ENCODE measurements at regions not wholly inside any gene's neighbourhood (a gene's known extent, or its start where the extent isn't known, plus 50 kb on each side); places are given as distances from the start of the nearest gene placed in this dataset.

DNA sequence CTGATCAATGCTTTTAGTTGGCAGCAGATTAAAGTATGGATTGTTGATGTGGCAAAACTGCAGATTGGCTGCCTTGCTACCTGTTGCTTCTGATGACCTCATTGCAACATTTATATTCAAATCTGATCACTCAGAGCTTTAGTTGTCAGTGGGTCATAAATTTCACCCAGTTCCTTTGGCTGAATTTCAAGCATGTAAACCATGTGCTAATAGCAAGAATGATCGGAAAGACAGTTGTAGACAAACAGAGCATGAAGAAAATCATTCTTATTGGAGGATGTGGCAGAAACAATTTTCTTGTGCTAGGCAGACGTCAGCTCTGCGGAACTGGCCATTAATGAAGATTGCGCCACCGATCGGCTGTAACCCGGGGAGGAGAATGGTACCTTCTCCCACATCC is 346.6 kb upstream of the EEF2KMT start:
- DNase-seq = no peak

GRCh38 chr16:5442986-5443385 is 345.4 kb upstream of the EEF2KMT start:
- no peak for DNase-seq

DNA sequence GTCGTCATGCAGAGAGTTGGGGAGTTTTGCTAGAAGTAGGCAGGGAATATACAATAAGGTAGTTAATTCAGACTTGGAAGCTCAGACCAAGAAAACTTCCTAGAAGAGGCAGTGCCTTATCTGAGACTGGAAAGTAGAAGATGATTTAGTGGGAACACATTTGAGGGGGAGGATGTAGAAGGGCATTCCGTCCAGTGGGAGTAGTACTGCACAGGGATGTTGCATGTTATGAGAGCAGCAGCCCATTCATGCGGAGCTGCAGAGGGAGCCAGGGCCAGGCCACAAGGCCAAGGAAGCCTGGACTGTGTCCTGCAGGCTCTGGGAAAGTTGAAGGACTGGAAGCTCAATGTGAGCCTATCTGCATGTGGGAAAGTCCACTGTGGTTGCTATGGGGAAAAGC is 344.5 kb upstream of the EEF2KMT start:
- DNase-seq = no peak

GRCh38 chr16:5438591-5438990 is 341.0 kb upstream of the EEF2KMT start:
- no peak for DNase-seq

DNA sequence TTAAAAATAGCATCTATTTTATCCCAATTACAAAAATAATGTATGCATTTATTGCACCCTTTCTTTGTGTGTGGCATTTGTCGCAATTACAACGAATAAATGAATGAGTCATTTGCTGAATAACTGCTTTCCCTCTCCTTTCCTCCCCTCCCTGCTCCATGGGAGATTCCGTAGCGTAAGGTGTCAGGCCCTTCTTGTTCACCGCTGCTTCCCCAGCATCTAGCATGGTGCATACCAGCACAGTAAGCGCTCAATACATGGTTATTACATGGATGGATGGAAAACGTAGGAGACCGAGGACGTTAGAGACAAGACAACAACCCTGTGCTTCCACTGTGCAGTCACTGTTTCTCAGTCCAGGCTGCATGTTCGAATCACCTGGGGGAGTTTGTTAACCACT is 336.0 kb upstream of the EEF2KMT start:
- no peak for DNase-seq

GRCh38 chr16:5432166-5432565 is 334.6 kb upstream of the EEF2KMT start:
- DNase-seq = no peak

DNA sequence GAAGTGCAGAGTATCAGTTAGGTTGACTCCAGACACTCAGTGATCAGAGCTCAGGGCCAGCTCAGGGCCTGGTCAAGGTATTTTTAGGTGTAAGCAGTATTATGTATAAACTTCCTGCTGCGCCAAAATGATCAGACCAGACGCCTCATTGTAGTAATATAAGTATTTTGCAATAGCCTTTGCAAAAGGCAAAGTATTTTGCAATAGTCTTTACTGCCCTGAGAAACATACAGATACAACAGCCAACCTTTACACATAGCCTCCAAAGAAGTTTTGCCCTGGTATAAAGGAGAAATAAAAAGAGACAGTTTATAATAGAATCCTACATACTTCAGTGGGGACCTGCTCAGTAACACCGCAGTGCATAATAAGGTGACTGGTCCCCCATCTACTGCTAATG is 333.0 kb upstream of the EEF2KMT start:
- no peak for DNase-seq

DNA sequence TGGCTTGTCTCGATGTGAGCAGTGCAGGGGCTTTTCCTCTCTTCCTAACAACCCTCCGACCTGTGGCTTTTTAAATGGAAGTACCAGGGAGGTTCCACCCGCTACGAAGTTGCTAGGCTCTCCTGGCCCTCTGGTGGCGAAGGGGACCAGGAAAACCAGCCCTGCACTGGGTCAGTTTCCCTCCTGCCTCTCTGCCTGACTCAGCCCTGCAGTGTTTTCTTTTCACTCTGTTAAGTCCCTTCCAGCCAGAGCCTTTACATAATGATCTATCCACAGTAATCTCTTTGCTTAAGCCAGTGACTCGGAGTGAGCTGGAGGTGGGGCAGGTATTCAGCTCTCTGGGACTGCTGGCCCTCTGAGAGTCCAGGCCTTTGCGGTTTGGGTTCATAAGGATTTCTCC is 331.3 kb upstream of the EEF2KMT start:
- DNase-seq = no peak

DNA sequence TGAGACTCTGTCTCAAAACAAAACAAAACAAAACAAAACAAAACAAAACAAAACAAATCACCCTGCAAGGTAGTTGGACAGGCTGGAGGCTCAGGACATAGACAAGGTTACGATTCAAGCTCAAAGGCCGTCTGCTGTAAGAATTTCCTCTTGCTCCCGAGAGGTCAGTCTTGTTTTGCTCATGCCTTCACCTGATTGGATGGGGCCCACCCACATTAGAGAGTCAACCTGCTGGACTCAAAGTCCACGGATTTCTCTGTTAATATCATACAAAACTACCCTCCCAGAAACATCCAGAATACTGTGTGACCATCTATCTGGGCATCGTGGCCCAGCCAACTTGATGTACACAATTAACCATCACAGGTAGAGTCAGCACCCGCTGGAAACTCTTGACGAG is 330.0 kb upstream of the EEF2KMT start:
- DNase-seq = no peak

GRCh38 chr16:5422643-5423496 is 325.3 kb upstream of the EEF2KMT start:
- DNase-seq = no peak

DNA sequence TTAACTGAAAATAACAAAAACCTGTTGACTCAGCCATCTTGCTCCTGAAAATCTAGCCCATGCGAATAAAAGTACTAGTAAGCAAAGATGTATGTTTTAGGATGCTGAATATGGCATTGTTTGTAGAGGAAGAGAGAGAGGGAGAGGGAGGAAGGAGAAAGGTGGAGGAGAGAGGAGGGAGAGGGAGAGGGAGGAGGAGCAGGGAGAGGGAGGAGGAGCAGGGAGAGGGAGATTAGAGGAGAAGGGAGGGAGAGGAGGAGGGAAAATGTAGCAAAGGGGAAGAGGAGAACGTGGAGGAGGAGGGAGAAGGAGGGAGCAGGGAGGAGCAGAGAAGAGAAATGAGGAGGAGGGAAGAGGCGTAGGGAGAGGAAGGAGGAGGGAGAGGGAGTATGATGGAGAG is 324.5 kb upstream of the EEF2KMT start:
- DNase-seq = no peak

DNA sequence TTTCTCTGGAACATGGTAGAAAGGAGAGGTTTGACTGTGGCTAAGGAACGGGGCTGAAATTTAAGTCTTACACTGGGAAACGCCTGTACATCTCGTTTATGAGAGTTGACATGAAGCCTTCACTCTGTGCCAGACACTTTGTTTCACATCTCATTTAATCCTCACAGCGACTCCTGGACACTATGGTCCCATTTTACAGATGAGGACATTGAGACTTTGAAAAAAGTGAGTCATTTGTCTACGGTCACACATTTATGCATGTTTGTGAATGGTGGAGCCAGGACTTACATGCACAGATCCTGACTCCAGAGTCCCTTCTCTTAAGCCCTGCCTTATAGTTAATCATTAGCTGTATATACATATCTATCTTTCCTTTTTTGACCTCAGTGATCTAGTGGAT is 318.4 kb upstream of the EEF2KMT start:
- DNase-seq = no peak

GRCh38 chr16:5415123-5415522 is 317.5 kb upstream of the EEF2KMT start:
- DNase-seq = no peak

- DNase-seq = no peak
These were observed 315.1 kb upstream of the EEF2KMT start for GRCh38 chr16:5412731-5413130.

GRCh38 chr16:5398203-5398602 is 300.6 kb upstream of the EEF2KMT start:
- DNase-seq = no peak

DNA sequence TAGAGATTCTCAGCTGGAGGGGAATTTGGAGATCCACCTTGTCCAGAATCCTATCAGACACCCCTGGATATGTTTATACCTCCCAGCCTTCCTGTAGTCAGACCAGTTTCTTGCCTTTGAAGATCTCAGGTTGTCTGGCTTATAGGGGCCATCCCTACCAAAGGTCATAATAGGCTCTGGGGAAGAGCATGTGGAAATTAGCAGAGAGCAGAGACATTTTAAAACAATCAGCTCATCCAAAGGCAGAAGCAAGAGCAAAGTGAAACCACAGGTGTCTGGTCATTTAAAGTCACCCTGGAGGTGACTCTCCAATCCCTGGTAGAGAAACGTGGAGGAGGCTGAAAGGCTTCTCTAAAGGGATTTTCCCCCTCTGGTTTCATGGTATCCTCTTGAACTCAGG is 299.3 kb upstream of the EEF2KMT start:
- DNase-seq = no peak

DNA sequence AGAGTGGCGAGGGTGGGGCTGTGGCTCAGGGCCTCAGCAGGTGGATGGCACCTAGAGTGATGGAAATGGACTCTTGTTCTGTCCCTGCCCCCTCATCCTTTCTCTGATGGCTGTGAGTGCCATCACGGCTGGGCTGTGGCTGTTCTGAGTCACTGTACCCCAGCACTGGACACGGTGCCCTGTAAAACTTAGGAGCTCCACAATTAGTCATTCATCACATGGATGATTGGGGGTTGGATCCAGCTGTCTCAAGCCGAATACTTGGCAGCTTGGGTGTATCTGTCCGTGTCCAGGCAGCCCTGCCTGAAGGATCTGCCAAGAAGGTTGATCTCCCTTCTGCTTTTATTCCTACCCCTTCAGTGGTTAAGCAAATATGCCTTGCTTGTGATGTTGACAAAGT is 295.5 kb upstream of the EEF2KMT start:
- DNase-seq = no peak

DNA sequence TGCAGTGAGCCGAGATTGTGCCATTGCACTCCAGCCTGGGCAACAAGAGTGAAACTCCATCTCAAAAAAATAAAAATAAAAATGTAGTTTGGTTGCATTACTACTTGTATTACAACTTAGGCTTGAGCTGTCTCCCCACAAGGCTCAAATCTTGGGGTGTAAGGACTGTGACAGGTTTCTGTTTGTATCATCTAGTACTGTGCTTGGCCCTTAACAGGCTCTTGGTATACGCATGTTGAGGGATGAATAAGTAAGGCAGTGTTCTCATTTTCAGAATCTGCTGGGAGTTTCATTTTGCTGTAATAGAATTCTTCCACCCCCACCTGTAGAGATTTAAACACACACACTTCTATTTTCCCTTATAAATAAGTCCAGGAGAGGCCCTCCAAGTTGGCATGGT is 289.4 kb upstream of the EEF2KMT start:
- no peak for DNase-seq

DNA sequence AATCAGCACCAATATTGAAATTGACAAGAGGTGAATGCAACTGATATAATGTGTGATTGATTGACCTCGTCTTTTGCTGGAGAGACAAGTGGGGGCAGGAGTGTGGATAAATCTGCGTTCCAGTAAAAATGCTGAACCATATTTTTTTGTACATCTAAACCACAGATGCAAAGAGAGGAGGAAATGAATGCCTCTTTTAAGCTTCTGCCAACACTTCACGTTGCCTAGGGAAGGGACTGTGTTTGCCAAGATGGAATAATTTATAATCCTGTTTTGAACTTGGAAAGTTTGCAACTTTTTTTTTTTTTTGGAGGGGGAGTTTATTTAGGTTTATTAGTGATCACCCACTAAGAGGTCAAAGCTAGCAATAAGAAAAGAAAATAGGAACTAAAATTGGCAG is 288.2 kb upstream of the EEF2KMT start:
- no peak for DNase-seq

GRCh38 chr16:5385115-5385514 is 287.5 kb upstream of the EEF2KMT start:
- DNase-seq = no peak

DNA sequence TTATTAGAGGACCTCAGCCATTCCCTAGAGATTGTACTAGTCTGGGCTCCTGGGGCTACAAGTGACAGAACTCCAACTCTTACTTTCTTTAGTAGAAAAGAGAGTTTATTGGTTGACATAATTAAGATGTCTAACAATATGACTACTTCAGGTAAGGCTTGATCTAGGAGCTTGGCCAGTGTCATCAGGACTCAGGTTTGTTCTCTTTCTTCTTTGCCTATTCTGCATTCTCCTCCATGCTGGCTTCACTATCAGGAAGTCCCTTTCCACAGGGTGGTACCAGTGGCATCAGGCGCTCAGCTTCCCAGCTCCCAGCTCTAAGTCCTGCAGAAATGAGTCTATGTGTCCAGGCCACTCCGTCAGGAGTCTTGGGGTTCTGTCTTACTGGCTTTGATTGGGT is 286.1 kb upstream of the EEF2KMT start:
- no peak for DNase-seq

DNA sequence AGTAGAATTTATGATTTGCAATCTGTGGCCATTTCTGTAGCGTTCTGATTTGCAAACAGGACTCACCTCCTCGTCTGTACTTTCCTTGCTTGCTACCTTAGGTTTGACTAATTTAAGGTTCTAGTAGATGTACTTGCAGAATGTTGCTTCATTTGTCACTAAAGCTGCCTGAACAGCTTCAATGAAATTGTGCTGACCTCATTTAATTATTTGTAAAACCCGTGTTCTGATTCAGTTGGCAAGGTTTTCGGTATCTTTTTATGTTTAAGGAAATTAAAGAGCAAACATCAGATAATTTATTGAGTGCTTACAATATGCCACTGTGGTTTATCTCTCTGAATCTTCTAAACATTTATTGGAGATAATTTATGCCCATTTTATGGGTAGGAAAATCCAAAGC is 284.9 kb upstream of the EEF2KMT start:
- DNase-seq = no peak

- no peak for DNase-seq
These were observed 283.9 kb upstream of the EEF2KMT start for GRCh38 chr16:5381481-5381880.

DNA sequence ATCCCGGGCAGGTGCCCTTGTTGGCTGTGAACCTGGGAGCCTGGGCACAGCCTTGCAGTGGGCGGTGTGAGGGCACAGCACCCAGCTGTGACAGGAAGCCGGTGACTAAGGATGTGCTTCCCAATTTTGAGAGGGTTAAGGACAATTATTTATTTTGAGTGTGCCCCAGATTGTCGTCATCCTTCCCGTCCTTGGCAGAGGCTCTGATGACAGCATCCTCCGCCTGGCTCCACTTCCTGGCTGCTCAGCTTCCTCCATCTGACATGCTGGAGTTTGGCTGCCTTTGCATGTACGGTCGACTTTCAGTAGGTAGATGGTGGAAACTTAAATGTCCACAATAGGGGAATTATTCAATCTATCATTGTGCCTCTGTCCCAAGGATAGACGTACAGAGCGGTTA is 282.4 kb upstream of the EEF2KMT start:
- no peak for DNase-seq

DNA sequence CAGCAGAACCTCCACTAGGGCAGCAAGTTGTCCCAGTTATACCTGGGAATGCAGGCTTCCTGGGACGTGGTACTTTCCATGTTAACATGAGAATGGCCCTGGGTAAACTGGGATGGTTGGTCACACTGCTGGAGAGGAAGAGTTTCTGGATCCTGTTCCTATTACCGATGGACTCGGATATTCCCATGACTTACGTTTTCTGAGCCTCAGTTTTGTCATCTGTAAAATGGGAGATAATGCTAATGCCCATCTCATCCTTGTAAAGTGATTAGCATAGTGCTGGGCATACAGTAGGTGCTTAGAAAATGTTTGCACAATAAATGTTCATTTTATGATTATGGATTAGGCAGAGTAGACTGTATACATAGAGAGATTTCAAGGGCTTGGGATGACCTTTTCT is 280.9 kb upstream of the EEF2KMT start:
- DNase-seq = no peak
